Activated CD8-positive, alpha-beta memory T cell treated with anti-CD3 and anti-CD28 coated beads, Interleukin-2, amount 50 U/mL, for 1 hour (primary cell): ENCODE measurements at regions not wholly inside any gene's neighbourhood (a gene's known extent, or its start where the extent isn't known, plus 50 kb on each side); places are given as distances from the start of the nearest gene placed in this dataset.
"Not testable (repeated sequence)": the region's sequence is repeated elsewhere in the genome, so short reads cannot be mapped to it uniquely, and the experiment has no call there.

Experiments used
- DNase-seq: peaks from one replicate; pipeline ENCODE4 v3.0.0-alpha.2; 2020; ENCODE audit errors: extremely low read depth

DNA sequence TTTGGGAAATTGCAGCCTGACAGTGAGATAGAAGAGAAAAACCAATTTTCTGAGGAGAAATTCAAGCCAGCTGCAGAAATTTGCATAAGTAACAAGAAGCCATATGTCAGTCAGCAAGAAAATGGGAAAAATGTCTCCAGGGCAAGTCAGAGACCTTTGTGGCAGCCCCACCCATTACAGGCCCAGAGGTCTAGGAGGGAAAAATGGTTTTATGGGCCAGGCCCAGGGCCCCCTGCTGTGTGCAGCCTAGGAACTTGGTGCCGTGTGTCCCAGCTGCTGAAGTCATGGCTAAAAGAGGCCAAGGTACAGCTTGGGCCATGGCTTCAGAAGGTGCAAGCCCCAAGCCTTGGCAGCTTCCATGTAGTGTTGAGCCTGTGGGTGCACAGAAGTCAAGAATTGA lies 296.1 kb downstream of the TTC6 start:
- not testable (repeated sequence) for DNase-seq

- no peak for DNase-seq
Observed at GRCh38 chr14:37894463-37894862, 299.0 kb downstream of the TTC6 start.

- DNase-seq: no peak
Observed at GRCh38 chr14:37899365-37899764, 303.9 kb downstream of the TTC6 start.

- no peak for DNase-seq
Observed at GRCh38 chr14:37900561-37900960, 305.1 kb downstream of the TTC6 start.

GRCh38 chr14:37901978-37902377 lies 305.7 kb upstream of the SSTR1 start:
- no peak for DNase-seq

GRCh38 chr14:37903343-37904191 lies 304.1 kb upstream of the SSTR1 start:
- no peak for DNase-seq

GRCh38 chr14:37924622-37925021 lies 283.1 kb upstream of the SSTR1 start:
- DNase-seq: no peak

DNA sequence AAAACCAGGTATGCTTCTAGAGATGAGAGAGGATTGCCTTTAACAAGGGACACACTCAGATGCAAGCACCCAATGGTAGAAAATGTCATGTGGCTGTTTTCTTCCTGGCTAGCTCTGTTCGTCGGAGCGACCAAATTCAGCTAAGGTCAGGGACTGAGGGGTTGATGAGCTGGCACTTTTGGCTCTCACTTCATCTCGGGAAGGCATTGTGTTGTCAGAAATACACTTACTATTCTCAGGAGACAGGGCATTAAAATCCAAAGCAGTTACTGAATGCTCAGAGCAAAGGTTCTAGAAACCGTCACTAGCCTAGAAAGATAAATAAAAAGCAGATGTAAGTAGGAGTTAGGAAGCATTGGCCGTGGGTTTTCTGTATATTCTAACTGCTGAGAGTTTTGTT lies 275.7 kb upstream of the SSTR1 start:
- DNase-seq: no peak

DNA sequence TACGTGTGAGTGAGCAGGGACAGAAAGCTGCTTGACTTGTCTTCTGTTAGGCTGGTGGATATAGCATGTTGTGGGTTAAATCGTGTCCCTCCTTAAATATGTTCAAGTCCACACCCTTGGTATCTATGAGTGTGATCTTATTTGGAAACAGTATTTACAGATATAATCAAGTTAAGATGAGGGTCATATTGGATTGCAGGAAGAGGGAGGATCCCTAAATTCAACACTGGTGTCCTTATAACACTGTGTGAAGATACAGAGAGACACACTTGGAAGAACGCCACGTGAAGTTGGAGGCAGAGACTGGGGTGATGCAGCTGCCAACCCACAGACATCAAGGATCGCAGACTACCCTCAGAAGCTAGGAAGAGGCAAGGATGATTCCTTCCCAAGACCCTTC lies 275.2 kb upstream of the SSTR1 start:
- no peak for DNase-seq

DNA sequence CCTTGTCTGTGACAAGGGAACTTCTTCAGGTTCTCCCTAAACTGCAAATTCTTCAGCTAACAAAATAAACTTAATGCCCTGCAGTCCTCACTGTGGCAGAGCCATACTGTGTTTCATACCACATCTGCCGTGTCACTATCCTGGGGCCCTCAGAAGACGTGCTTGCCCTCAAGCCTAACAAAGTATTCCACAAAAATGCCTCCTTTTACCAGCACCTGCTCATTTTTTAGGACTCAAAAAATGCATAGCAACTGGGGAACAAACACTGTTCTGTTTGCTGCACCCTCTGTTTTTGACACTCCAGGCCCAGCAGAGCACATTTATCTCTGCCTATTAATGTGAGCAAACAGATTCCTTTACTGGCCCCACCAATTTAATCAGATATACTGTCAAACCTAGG lies 270.7 kb upstream of the SSTR1 start:
- no peak for DNase-seq

- DNase-seq: no peak
Observed at GRCh38 chr14:37939442-37940028, 268.2 kb upstream of the SSTR1 start.

GRCh38 chr14:37945959-37946358 lies 261.7 kb upstream of the SSTR1 start:
- no peak for DNase-seq

GRCh38 chr14:37946819-37947218 lies 260.9 kb upstream of the SSTR1 start:
- DNase-seq: no peak

DNA sequence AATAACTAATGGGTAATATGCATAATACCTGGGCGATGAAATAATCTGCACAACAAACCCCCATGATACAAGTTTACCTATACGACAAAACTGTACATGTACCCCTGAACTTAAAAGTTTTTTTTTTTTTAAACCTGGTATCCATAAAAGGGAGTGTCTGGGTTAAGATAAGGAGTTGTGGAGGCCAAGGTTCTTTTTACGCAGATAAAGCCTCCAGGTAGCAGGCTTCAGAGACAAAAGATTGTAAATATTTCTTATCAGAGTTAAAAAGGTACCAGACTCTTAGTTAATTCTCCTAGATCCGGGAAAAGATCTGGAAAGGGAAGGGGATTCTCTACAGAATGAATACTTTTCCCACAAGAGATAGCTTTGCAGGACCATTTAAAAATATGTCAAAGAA lies 259.4 kb upstream of the SSTR1 start:
- no peak for DNase-seq

- DNase-seq: no peak
Observed at GRCh38 chr14:37968664-37969240, 239.0 kb upstream of the SSTR1 start.

GRCh38 chr14:37969511-37969979 lies 238.2 kb upstream of the SSTR1 start:
- DNase-seq: no peak

- DNase-seq: no peak
Observed at GRCh38 chr14:37970696-37971095, 237.0 kb upstream of the SSTR1 start.

GRCh38 chr14:37972941-37973887 lies 234.5 kb upstream of the SSTR1 start:
- no peak for DNase-seq

DNA sequence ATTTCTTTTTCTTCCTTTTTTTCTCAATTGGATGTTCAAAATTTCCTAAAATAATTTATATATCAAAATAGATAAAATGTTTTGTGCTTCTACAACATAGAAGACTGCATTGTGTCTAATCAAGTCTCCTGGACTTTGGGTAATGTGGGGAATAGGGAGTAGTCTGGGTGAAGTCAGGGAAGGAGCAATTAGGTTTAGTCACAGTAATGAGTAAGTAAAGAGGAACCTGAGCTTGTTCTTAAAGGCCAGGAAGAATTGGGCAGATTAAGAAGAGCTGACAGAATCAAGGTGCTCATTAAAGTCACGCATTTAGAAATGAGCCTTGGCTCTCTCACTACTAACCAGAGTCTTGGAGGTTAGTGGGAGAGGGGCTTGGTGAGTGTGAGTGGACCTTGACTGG lies 233.3 kb upstream of the SSTR1 start:
- no peak for DNase-seq

DNA sequence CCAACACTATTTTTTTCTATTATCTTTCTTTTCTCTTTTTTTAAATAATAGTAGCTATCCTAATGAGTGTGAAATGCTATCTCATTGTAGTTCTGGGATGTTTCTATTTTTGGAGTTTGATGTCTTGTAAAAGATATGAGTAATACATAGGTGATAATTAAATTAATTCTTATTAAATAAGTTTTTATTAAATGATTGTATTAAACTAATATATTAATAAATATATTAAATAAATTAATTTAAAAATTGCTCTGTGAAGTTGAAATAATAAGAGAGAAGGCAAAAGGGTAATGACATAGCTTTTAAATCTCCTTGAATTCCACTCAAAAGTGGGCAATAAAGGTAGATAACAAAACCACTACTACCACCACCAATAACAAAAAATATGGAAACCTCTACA lies 230.2 kb upstream of the SSTR1 start:
- DNase-seq: no peak

- peak; percentile 14 for DNase-seq
Observed at GRCh38 chr14:37985826-37986470, 221.8 kb upstream of the SSTR1 start.
